HepG2 (cell line): ENCODE measurements at regions not wholly inside any gene's neighbourhood (a gene's known extent, or its start where the extent isn't known, plus 50 kb on each side); places are given as distances from the start of the nearest gene placed in this dataset.

Experiments
- ATRX ChIP-seq: sonication (generic); formaldehyde crosslinking; IDR thresholded peaks from 2 replicates; pipeline ENCODE4 v1.4.0; 2020; ENCODE audit warnings: missing genetic modification reagents, borderline replicate concordance
- CCDC6 ChIP-seq: sonication (generic); formaldehyde crosslinking; IDR thresholded peaks from 2 replicates; pipeline ENCODE4 v1.8.1; 2022; ENCODE audit warnings: mild to moderate bottlenecking, missing genetic modification reagents, moderate library complexity
- ETV5 ChIP-seq: IDR thresholded peaks from 2 replicates; pipeline ENCODE4 v1.6.1; 2018; ENCODE audit warnings: missing biosample characterization, missing genetic modification reagents, inconsistent platforms, borderline replicate concordance
- FOXA3 ChIP-seq: IDR thresholded peaks from 2 replicates; pipeline ENCODE4 v1.6.1; 2016; ENCODE audit warnings: missing genetic modification reagents, missing compliant biosample characterization
- FOXP1 ChIP-seq, 2 experiments: fragments of 450-650 bp in 1 of 2; IDR thresholded peaks; 2 replicates each; pipeline ENCODE4 v1.6.1; 2017 to 2018; ENCODE audit warnings: antibody characterized with exemption in 1 of 2
- NFIC ChIP-seq: IDR thresholded peaks from 2 replicates; pipeline ENCODE4 v1.6.1; 2012; ENCODE audit warnings: mild to moderate bottlenecking, low read length, inconsistent platforms
- NKX3-1 ChIP-seq: sonication (generic); formaldehyde crosslinking; IDR thresholded peaks from 2 replicates; pipeline ENCODE4 v1.5.0; 2020; ENCODE audit warnings: missing genetic modification reagents
- NR2F1 ChIP-seq, 2 experiments: fragments of 450-650 bp in 1 of 2; formaldehyde crosslinking in 1 of 2; IDR thresholded peaks; 2 replicates each; pipeline versions ENCODE4 v1.5.0 to v1.6.1; 2016 to 2020; ENCODE audit warnings: mild to moderate bottlenecking in 1 of 2, missing compliant biosample characterization in 1 of 2, missing genetic modification reagents in 1 of 2, moderate library complexity in 1 of 2
- NR2F2 ChIP-seq: IDR thresholded peaks from 2 replicates; pipeline ENCODE4 v1.6.1; 2012; ENCODE audit warnings: low read depth, inconsistent platforms, borderline replicate concordance
- NR2F6 ChIP-seq, 2 experiments: IDR thresholded peaks; 2 replicates each; pipeline ENCODE4 v1.6.1; 2016; ENCODE audit warnings: antibody characterized with exemption in 1 of 2, mild to moderate bottlenecking in 1 of 2
- PAWR ChIP-seq: sonication (generic); formaldehyde crosslinking; IDR thresholded peaks from 2 replicates; pipeline ENCODE4 v1.4.0; 2020; ENCODE audit warnings: missing genetic modification reagents, mild to moderate bottlenecking, borderline replicate concordance
- RARA ChIP-seq: IDR thresholded peaks from 2 replicates; pipeline ENCODE4 v1.6.1; 2016; ENCODE audit warnings: missing genetic modification reagents, missing compliant biosample characterization
- SAFB2 ChIP-seq: sonication (generic); formaldehyde crosslinking; IDR thresholded peaks from 2 replicates; pipeline ENCODE4 v1.5.1; 2020; ENCODE audit warnings: missing genetic modification reagents, low read depth, mild to moderate bottlenecking, borderline replicate concordance
- SOX13 ChIP-seq, 3 experiments: fragments of 450-650 bp in 1 of 3; sonication (generic) in 1 of 3; formaldehyde crosslinking in 1 of 3; IDR thresholded peaks in 2 of 3; conservative IDR thresholded peaks in 1 of 3; 2 replicates each; pipeline versions ENCODE4 v1.5.0 to v1.6.1; 2016 to 2020; ENCODE audit warnings: antibody characterized with exemption in 1 of 3, mild to moderate bottlenecking in 1 of 3, missing compliant biosample characterization in 1 of 3, missing genetic modification reagents in 1 of 3, moderate library complexity in 1 of 3
- TEAD3 ChIP-seq: optimal IDR thresholded peaks from 2 replicates; pipeline ENCODE3; 2016; ENCODE audit warnings: borderline replicate concordance
- ZNF570 ChIP-seq: sonication (generic); formaldehyde crosslinking; IDR thresholded peaks from 2 replicates; pipeline ENCODE4 v1.4.0; 2020; ENCODE audit warnings: mild to moderate bottlenecking, missing genetic modification reagents, borderline replicate concordance
- ZNF616 ChIP-seq: sonication (generic); formaldehyde crosslinking; IDR thresholded peaks from 2 replicates; pipeline ENCODE4 v1.5.0; 2020; ENCODE audit warnings: low read depth, mild to moderate bottlenecking, missing genetic modification reagents
- ZNF878 ChIP-seq: sonication (generic); formaldehyde crosslinking; IDR thresholded peaks from 2 replicates; pipeline ENCODE4 v1.8.1; 2023; ENCODE audit warnings: mild to moderate bottlenecking, missing genetic modification reagents, moderate library complexity
- TF ChIP-seq, protein P1 (sequence below): IDR thresholded peaks from 2 replicates; pipeline ENCODE4 v1.4.0; 2020; ENCODE audit warnings: mild to moderate bottlenecking, missing genetic modification reagents
- TF ChIP-seq, protein P2 (sequence below): sonication (generic); formaldehyde crosslinking; IDR thresholded peaks from 2 replicates; pipeline ENCODE4 v1.5.0; 2020; ENCODE audit warnings: mild to moderate bottlenecking, missing genetic modification reagents
- TF ChIP-seq, protein P3 (sequence below): IDR thresholded peaks from 2 replicates; pipeline ENCODE4 v1.6.1; 2012; ENCODE audit warnings: low read depth, low read length, improper control_type of control experiment

DNA sequence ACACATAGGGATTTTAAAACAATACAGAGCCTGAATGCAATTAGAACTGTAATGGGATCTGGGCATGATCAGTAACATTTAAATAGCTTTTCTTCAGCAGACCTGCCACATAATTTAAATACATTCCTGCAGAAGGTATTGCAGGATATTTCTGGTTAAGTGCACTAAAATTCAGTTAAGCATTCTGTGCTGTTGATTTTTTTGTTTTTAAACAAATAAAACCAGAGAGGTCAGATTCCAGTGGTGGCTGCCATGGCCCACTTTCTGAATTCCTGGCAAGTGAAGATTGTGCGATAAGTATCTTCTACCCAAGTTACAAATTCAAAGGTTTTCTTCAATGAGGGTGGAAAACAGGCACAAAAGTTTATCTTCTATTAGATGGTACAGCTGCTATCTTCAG is 98.7 kb downstream of the RAP2B start (continued):
- TF ChIP-seq, protein P1, sequence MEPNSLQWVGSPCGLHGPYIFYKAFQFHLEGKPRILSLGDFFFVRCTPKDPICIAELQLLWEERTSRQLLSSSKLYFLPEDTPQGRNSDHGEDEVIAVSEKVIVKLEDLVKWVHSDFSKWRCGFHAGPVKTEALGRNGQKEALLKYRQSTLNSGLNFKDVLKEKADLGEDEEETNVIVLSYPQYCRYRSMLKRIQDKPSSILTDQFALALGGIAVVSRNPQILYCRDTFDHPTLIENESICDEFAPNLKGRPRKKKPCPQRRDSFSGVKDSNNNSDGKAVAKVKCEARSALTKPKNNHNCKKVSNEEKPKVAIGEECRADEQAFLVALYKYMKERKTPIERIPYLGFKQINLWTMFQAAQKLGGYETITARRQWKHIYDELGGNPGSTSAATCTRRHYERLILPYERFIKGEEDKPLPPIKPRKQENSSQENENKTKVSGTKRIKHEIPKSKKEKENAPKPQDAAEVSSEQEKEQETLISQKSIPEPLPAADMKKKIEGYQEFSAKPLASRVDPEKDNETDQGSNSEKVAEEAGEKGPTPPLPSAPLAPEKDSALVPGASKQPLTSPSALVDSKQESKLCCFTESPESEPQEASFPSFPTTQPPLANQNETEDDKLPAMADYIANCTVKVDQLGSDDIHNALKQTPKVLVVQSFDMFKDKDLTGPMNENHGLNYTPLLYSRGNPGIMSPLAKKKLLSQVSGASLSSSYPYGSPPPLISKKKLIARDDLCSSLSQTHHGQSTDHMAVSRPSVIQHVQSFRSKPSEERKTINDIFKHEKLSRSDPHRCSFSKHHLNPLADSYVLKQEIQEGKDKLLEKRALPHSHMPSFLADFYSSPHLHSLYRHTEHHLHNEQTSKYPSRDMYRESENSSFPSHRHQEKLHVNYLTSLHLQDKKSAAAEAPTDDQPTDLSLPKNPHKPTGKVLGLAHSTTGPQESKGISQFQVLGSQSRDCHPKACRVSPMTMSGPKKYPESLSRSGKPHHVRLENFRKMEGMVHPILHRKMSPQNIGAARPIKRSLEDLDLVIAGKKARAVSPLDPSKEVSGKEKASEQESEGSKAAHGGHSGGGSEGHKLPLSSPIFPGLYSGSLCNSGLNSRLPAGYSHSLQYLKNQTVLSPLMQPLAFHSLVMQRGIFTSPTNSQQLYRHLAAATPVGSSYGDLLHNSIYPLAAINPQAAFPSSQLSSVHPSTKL, result peak; percentile 58
- TF ChIP-seq ZNF616 (no peak), ETV5 (CRISPR knock-in tag) (no peak), ZNF570 (CRISPR knock-in tag) (no peak), NR2F1 (CRISPR knock-in tag; IDR thresholded peaks at IDR 0.05) (0 out of 4 replicates have a peak, but pooled peaks of 1 of the 2 experiments have one; percentile 22), NR2F6 (IDR thresholded peaks at IDR 0.05) (no peak), NR2F6 (CRISPR knock-in tag; IDR thresholded peaks at IDR 0.05) (0 out of 2 replicates have a peak, but pooled peaks have one; percentile 10), FOXA3 (CRISPR knock-in tag) (peak; percentile 14; the same call in 1 of the 2 replicates), CCDC6 (CRISPR knock-in tag) (no peak), ATRX (CRISPR knock-in tag) (no peak), NKX3-1 (CRISPR knock-in tag) (no peak), SOX13 (IDR thresholded peaks at IDR 0.05) (no peak), SOX13 (CRISPR knock-in tag; conservative IDR thresholded peaks at IDR 0.05 in 1 of 2, IDR thresholded peaks at IDR 0.05 in 1 of 2) (peak in 1 of 2 experiments; percentile 21; a peak in 1 of 4 replicates), NR2F2 (0 out of 2 replicates have a peak, but pooled peaks have one; percentile 29), PAWR (CRISPR knock-in tag) (no peak), NFIC (no peak; the same call in 1 of the 2 replicates), SAFB2 (no peak), TEAD3 (CRISPR knock-in tag) (peak; percentile 62), ZNF878 (CRISPR knock-in tag) (no peak), RARA (CRISPR knock-in tag) (peak; percentile 73), FOXP1 (IDR thresholded peaks at IDR 0.05) (no peak), FOXP1 (CRISPR knock-in tag; IDR thresholded peaks at IDR 0.05) (peak; percentile 17; the same call in 1 of the 2 replicates)
- TF ChIP-seq, protein P2, sequence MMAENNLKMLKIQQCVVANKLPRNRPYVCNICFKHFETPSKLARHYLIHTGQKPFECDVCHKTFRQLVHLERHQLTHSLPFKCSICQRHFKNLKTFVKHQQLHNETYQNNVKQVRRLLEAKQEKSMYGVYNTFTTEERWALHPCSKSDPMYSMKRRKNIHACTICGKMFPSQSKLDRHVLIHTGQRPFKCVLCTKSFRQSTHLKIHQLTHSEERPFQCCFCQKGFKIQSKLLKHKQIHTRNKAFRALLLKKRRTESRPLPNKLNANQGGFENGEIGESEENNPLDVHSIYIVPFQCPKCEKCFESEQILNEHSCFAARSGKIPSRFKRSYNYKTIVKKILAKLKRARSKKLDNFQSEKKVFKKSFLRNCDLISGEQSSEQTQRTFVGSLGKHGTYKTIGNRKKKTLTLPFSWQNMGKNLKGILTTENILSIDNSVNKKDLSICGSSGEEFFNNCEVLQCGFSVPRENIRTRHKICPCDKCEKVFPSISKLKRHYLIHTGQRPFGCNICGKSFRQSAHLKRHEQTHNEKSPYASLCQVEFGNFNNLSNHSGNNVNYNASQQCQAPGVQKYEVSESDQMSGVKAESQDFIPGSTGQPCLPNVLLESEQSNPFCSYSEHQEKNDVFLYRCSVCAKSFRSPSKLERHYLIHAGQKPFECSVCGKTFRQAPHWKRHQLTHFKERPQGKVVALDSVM (CRISPR knock-in tag), result no peak
- TF ChIP-seq, protein P3, sequence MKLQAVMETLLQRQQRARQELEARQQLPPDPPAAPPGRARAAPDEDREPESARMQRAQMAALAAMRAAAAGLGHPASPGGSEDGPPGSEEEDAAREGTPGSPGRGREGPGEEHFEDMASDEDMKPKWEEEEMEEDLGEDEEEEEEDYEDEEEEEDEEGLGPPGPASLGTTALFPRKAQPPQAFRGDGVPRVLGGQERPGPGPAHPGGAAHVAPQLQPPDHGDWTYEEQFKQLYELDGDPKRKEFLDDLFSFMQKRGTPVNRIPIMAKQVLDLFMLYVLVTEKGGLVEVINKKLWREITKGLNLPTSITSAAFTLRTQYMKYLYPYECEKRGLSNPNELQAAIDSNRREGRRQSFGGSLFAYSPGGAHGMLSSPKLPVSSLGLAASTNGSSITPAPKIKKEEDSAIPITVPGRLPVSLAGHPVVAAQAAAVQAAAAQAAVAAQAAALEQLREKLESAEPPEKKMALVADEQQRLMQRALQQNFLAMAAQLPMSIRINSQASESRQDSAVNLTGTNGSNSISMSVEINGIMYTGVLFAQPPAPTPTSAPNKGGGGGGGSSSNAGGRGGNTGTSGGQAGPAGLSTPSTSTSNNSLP, result peak; percentile 46; the same call in 1 of the 2 replicates
